ENCODE measurements at regions not wholly inside any gene's neighbourhood (a gene's known extent, or its start where the extent isn't known, plus 50 kb on each side); places are given as distances from the start of the nearest gene placed in this dataset.

DNA sequence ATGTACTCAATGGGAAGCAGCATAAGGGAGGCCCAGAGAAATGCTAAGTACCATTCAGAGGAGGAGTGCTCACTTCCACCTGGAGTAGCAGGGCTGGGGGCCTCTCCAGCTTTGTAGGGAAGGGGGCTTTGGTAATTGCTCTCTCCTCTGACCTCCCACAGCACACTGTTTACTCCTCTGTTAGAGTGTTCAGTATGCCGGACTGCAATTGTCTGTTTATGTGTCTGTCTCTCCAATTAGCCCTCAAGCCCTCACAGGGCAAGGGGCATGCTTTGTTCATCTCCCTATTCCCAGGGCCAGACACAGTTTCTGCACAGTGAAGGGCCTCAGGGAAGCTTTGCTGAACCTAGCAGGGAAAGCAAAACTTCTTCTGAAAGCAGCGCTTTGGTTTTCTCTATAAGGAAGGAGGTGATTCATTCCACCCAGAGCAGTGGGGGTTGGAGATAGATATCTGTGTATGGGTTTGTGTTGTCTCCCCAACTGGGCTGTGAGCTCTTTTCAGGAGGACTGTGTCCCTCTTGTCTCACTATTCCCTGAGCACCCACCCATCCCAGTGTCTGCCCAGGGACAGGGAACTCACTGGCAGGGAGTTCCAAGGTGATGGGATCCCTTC lies 50.0 kb upstream of the VMA21 start:
- DNase-seq (ENCODE audit: low spot score), result no peak
- TF ChIP-seq, protein P1, sequence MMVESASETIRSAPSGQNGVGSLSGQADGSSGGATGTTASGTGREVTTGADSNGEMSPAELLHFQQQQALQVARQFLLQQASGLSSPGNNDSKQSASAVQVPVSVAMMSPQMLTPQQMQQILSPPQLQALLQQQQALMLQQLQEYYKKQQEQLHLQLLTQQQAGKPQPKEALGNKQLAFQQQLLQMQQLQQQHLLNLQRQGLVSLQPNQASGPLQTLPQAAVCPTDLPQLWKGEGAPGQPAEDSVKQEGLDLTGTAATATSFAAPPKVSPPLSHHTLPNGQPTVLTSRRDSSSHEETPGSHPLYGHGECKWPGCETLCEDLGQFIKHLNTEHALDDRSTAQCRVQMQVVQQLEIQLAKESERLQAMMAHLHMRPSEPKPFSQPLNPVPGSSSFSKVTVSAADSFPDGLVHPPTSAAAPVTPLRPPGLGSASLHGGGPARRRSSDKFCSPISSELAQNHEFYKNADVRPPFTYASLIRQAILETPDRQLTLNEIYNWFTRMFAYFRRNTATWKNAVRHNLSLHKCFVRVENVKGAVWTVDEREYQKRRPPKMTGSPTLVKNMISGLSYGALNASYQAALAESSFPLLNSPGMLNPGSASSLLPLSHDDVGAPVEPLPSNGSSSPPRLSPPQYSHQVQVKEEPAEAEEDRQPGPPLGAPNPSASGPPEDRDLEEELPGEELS (CRISPR knock-in tag; IDR thresholded peaks at IDR 0.05), result no peak
- no peak overlapping the region for H3K27ac Mint-ChIP-seq
- no peak for ATAC-seq
- H3K36me3 Mint-ChIP-seq, result no peaks in the 10 kb centered on the region
- H3K4me3 Mint-ChIP-seq, result no peak overlapping the region
- ChIA-PET POLR2A (no interaction called here), CTCF (interaction anchor here (2.4 kb wide), 1 partner anchor 13 kb away, joined by 7 read pairs; no protein-coding TSS in a partner anchor)
- no peaks in the 10 kb centered on the region; the same call in 1 of the 2 replicates for H3K4me1 Mint-ChIP-seq
- peaks cover 5% of the 10 kb centered on the region; the same call in 1 of the 2 replicates for H3K27me3 Mint-ChIP-seq (ENCODE audit: low read depth)
- H3K9me3 Mint-ChIP-seq, result peaks cover 7% of the 10 kb centered on the region

Data from WTC11 (cell line).